Neural progenitor cell (in vitro differentiated cells): ENCODE measurements at regions not wholly inside any gene's neighbourhood (a gene's known extent, or its start where the extent isn't known, plus 50 kb on each side); places are given as distances from the start of the nearest gene placed in this dataset.

Experiments used
- DNase-seq: peaks from one replicate; pipeline ENCODE4 v3.0.0-alpha.2; 2016; ENCODE audit warnings: low spot score
- H2AFZ ChIP-seq: fragments of 200-600 bp; sonication (generic); replicated peaks from 2 replicates; pipeline ENCODE4 v1.6.1; 2016; ENCODE audit warnings: antibody characterized with exemption
- H3F3A ChIP-seq: fragments of 200-600 bp; sonication (generic); 2 replicates; pipeline ENCODE4 v1.6.1; 2016; ENCODE audit warnings: antibody characterized with exemption, low read depth
- H3K27ac ChIP-seq: fragments of 200-600 bp; sonication (generic); 2 replicates; pipeline ENCODE4 v1.5.1; 2016; ENCODE audit warnings: mild to moderate bottlenecking
- H3K27me3 ChIP-seq: fragments of 200-600 bp; sonication (generic); 2 replicates; pipeline ENCODE4 v1.6.1; 2016; ENCODE audit warnings: mild to moderate bottlenecking, moderate library complexity
- H3K36me3 ChIP-seq: fragments of 200-600 bp; sonication (generic); 2 replicates; pipeline ENCODE4 v1.5.1; 2016
- H3K4me1 ChIP-seq: fragments of 200-600 bp; sonication (generic); 2 replicates; pipeline ENCODE4 v1.6.1; 2016; ENCODE audit warnings: mixed run types
- H3K4me2 ChIP-seq: fragments of 200-600 bp; sonication (generic); 2 replicates; pipeline ENCODE4 v1.6.1; 2016
- H3K4me3 ChIP-seq: fragments of 200-600 bp; sonication (generic); 2 replicates; pipeline ENCODE4 v1.5.1; 2016
- H3K79me2 ChIP-seq: fragments of 200-600 bp; sonication (generic); 2 replicates; pipeline ENCODE4 v1.6.1; 2016; ENCODE audit warnings: low read depth
- H3K9ac ChIP-seq: fragments of 200-600 bp; sonication (generic); 2 replicates; pipeline ENCODE4 v1.6.1; 2016
- H3K9me3 ChIP-seq: fragments of 200-600 bp; sonication (generic); 2 replicates; pipeline ENCODE4 v1.5.1; 2016; ENCODE audit warnings: low read depth
- H4K20me1 ChIP-seq: fragments of 200-600 bp; sonication (generic); 2 replicates; pipeline ENCODE4 v1.6.1; 2016; ENCODE audit warnings: low read depth
- H3K27ac Mint-ChIP-seq: 3 replicates; pipeline ENCODE4 v1.8.0; 2021; ENCODE audit warnings: mixed read lengths
- H3K27me3 Mint-ChIP-seq: 2 replicates; pipeline ENCODE4 v1.8.0; 2022; ENCODE audit warnings: low read depth, mild to moderate bottlenecking, inconsistent platforms, moderate library complexity, mixed read lengths; ENCODE audit not compliant: insufficient read depth
- H3K36me3 Mint-ChIP-seq: 3 replicates; pipeline ENCODE4 v1.8.0; 2021; ENCODE audit warnings: mixed read lengths
- H3K4me1 Mint-ChIP-seq: 3 replicates; pipeline ENCODE4 v1.8.0; 2021; ENCODE audit warnings: mixed read lengths
- H3K4me3 Mint-ChIP-seq: 3 replicates; pipeline ENCODE4 v1.8.0; 2021; ENCODE audit warnings: mild to moderate bottlenecking, moderate library complexity, mixed read lengths
- H3K9me3 Mint-ChIP-seq: 3 replicates; pipeline ENCODE4 v1.8.0; 2020; ENCODE audit warnings: mixed read lengths
- EZH2 ChIP-seq: fragments of 200-600 bp; sonication (generic); IDR thresholded peaks from 2 replicates; pipeline ENCODE4 v1.6.1; 2017; ENCODE audit warnings: antibody characterized with exemption, mild to moderate bottlenecking, moderate library complexity
- EZH2phosphoT487 ChIP-seq: fragments of 200-600 bp; sonication (generic); IDR thresholded peaks from 2 replicates; pipeline ENCODE4 v1.6.1; 2017; ENCODE audit warnings: antibody characterized with exemption
- TF ChIP-seq, protein P1 (sequence below): fragments of 200-600 bp; sonication (generic); IDR thresholded peaks from 2 replicates; pipeline ENCODE4 v1.5.1; 2017; ENCODE audit warnings: antibody characterized with exemption, mild to moderate bottlenecking

DNA sequence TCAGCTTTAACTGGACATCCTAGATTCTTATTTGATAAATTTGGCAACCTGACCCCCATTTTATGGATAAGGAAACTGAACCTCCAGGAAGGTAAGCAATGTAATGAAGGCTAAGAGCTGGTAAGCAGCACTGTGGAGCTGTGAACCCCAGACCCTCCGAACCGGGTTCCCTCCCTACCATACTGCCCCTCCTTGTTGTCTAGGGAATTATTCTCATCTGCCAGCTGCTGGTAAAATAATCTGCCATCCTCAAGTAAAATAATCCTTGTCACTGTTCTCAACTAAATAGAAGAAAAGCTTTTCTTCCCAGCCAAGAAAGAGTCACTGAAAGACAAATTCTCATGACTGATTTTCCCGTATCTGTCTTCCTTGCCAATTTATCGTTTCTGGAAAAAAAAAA, 55.8 kb upstream of the PRDX6 start:
- Histone ChIP-seq H2AFZ (no peak overlapping the region), H3K27ac (no peak overlapping the region), H3K4me2 (no peak overlapping the region), H3F3A (no peaks in the 10 kb centered on the region), H3K27me3 (no peaks in the 10 kb centered on the region), H3K4me1 (no peaks in the 10 kb centered on the region), H3K9ac (no peak overlapping the region), H3K79me2 (no peaks in the 10 kb centered on the region), H3K4me3 (no peak overlapping the region), H3K9me3 (no peaks in the 10 kb centered on the region), H4K20me1 (no peaks in the 10 kb centered on the region), H3K36me3 (no peaks in the 10 kb centered on the region)
- H3K4me3 Mint-ChIP-seq, result no peak overlapping the region
- no peaks in the 10 kb centered on the region for H3K9me3 Mint-ChIP-seq
- no peak overlapping the region for H3K27ac Mint-ChIP-seq
- no peaks in the 10 kb centered on the region for H3K36me3 Mint-ChIP-seq
- TF ChIP-seq, protein P1, sequence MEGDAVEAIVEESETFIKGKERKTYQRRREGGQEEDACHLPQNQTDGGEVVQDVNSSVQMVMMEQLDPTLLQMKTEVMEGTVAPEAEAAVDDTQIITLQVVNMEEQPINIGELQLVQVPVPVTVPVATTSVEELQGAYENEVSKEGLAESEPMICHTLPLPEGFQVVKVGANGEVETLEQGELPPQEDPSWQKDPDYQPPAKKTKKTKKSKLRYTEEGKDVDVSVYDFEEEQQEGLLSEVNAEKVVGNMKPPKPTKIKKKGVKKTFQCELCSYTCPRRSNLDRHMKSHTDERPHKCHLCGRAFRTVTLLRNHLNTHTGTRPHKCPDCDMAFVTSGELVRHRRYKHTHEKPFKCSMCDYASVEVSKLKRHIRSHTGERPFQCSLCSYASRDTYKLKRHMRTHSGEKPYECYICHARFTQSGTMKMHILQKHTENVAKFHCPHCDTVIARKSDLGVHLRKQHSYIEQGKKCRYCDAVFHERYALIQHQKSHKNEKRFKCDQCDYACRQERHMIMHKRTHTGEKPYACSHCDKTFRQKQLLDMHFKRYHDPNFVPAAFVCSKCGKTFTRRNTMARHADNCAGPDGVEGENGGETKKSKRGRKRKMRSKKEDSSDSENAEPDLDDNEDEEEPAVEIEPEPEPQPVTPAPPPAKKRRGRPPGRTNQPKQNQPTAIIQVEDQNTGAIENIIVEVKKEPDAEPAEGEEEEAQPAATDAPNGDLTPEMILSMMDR, result no peak
- TF ChIP-seq EZH2, result no peak
- no peak for TF ChIP-seq EZH2phosphoT487
- no peak for DNase-seq
- peaks cover 3% of the 10 kb centered on the region for H3K4me1 Mint-ChIP-seq
- H3K27me3 Mint-ChIP-seq, result no peaks in the 10 kb centered on the region

DNA sequence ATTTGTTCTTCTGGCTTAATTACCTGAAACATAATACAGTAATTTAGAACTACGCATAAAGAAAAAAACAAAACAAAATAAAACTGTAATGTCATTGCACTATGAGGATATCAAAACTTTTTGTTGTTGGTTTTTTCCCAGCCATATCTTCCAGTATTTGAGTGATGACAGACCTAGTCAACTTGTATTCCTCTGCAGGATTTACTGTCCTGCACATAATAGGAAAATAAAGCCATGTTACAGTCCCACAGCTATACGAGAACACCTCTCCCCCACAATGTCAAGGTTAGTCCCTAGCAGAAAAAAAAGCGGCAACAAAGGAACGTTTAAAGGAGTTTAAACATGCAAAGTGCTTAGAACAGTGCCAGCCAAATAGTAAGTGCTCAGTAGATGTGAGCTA, 55.3 kb upstream of the PRDX6 start:
- Histone ChIP-seq H4K20me1 (no peaks in the 10 kb centered on the region), H3K4me2 (no peak overlapping the region), H3K4me3 (no peak overlapping the region), H3K4me1 (no peaks in the 10 kb centered on the region), H3F3A (no peaks in the 10 kb centered on the region), H3K27ac (no peak overlapping the region), H3K27me3 (no peaks in the 10 kb centered on the region), H2AFZ (no peak overlapping the region), H3K79me2 (no peaks in the 10 kb centered on the region), H3K9me3 (no peaks in the 10 kb centered on the region), H3K9ac (no peak overlapping the region), H3K36me3 (no peaks in the 10 kb centered on the region)
- peaks cover 3% of the 10 kb centered on the region for H3K4me1 Mint-ChIP-seq
- H3K4me3 Mint-ChIP-seq, result no peak overlapping the region
- no peak for DNase-seq
- no peaks in the 10 kb centered on the region for H3K27me3 Mint-ChIP-seq
- H3K27ac Mint-ChIP-seq, result no peak overlapping the region
- no peaks in the 10 kb centered on the region for H3K36me3 Mint-ChIP-seq
- no peaks in the 10 kb centered on the region for H3K9me3 Mint-ChIP-seq
- TF ChIP-seq, protein P1, result no peak
- TF ChIP-seq EZH2phosphoT487 (no peak), EZH2 (no peak)

DNA sequence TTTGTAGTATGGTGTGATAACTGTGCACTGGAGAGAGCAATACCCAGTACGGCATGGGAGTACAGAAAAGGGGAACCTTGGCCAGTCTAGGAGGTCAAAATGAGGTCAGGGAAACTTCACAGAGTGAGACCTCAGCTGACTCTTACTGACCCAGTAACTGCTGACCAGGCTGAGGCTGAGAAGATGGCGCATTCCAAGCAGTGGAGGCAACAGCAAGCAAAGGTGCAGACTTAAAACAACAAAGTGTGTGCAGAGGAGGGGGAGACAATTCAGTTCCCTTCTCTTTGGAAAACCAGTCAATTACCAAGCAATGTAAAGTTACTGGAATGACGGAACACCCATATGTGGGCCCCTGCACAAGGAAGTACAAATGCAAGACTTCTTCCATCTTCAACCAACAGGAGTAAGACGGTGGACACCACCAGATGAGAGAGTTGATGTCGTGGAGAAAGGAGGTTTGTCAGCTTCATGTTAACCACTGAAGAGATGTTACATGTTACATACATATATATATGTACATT, 54.6 kb upstream of the PRDX6 start:
- H4K20me1 ChIP-seq, result no peaks in the 10 kb centered on the region
- no peak overlapping the region for H3K4me3 ChIP-seq
- H3K27me3 Mint-ChIP-seq, result no peaks in the 10 kb centered on the region
- H3F3A ChIP-seq, result no peaks in the 10 kb centered on the region
- H3K9me3 Mint-ChIP-seq, result no peaks in the 10 kb centered on the region
- no peak overlapping the region for H2AFZ ChIP-seq
- no peak overlapping the region for H3K4me3 Mint-ChIP-seq
- H3K27ac Mint-ChIP-seq, result no peak overlapping the region
- H3K4me2 ChIP-seq, result no peak overlapping the region
- no peaks in the 10 kb centered on the region for H3K9me3 ChIP-seq
- H3K36me3 ChIP-seq, result no peaks in the 10 kb centered on the region
- H3K4me1 Mint-ChIP-seq, result peaks cover 3% of the 10 kb centered on the region
- no peaks in the 10 kb centered on the region for H3K36me3 Mint-ChIP-seq
- H3K4me1 ChIP-seq, result peaks cover 5% of the 10 kb centered on the region
- H3K9ac ChIP-seq, result no peak overlapping the region
- no peaks in the 10 kb centered on the region for H3K79me2 ChIP-seq
- TF ChIP-seq, protein P1, result no peak
- TF ChIP-seq EZH2 (no peak), EZH2phosphoT487 (no peak)
- no peak overlapping the region for H3K27ac ChIP-seq
- no peak for DNase-seq
- H3K27me3 ChIP-seq, result no peaks in the 10 kb centered on the region
